DND-41 (cell line): ENCODE measurements at regions not wholly inside any gene's neighbourhood (a gene's known extent, or its start where the extent isn't known, plus 50 kb on each side); places are given as distances from the start of the nearest gene placed in this dataset.

ENCODE experiments used
- EZH2 ChIP-seq: IDR thresholded peaks from 3 replicates; pipeline ENCODE4 v1.6.1; 2012; ENCODE audit warnings: borderline replicate concordance, low read depth, mild to moderate bottlenecking, moderate library complexity, low read length, inconsistent platforms; ENCODE audit not compliant: severe bottlenecking
- TF ChIP-seq, protein P1 (sequence below): IDR thresholded peaks from 2 replicates; pipeline ENCODE4 v1.5.1; 2012; ENCODE audit warnings: borderline replicate concordance, low read length, moderate library complexity, mild to moderate bottlenecking; ENCODE audit not compliant: poor library complexity, severe bottlenecking; ENCODE audit errors: extremely low read depth

DNA sequence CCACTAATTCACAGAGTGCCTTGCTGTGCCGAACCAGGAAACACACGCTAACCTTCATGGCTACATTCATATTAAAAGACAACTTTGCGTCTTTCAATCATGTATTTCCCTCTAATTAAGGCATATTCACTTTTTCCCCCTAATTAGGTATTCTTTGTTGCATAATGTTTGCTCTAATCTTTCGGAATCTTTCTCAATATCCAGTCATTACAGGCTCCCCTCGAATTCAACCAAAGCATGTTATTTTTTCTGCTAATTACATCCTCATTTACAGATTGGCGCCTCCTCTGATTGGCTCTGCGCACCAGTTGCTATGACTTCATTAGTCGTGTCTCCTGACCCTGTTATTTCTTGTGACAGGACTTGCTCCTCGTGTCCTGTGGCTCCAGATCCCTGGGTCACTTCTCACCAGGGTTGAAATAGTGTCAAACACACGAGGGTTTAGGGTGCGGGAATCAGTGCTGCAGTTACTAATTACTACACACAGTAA is 226.7 kb upstream of the TSHZ3 start:
- TF ChIP-seq, protein P1, sequence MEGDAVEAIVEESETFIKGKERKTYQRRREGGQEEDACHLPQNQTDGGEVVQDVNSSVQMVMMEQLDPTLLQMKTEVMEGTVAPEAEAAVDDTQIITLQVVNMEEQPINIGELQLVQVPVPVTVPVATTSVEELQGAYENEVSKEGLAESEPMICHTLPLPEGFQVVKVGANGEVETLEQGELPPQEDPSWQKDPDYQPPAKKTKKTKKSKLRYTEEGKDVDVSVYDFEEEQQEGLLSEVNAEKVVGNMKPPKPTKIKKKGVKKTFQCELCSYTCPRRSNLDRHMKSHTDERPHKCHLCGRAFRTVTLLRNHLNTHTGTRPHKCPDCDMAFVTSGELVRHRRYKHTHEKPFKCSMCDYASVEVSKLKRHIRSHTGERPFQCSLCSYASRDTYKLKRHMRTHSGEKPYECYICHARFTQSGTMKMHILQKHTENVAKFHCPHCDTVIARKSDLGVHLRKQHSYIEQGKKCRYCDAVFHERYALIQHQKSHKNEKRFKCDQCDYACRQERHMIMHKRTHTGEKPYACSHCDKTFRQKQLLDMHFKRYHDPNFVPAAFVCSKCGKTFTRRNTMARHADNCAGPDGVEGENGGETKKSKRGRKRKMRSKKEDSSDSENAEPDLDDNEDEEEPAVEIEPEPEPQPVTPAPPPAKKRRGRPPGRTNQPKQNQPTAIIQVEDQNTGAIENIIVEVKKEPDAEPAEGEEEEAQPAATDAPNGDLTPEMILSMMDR = no peak
- no peak for TF ChIP-seq EZH2
